NCI-H2196 (cell line): ENCODE measurements at regions not wholly inside any gene's neighbourhood (a gene's known extent, or its start where the extent isn't known, plus 50 kb on each side); places are given as distances from the start of the nearest gene placed in this dataset.
A peak's percentile ranks its signal among the peaks of the same experiment; 100 is the strongest.

Source experiments
- DNase-seq: peaks from one replicate; lab custom pipeline; 2025; ENCODE audit not compliant: unreplicated experiment; lab: John Stamatoyannopoulos, UW

DNA sequence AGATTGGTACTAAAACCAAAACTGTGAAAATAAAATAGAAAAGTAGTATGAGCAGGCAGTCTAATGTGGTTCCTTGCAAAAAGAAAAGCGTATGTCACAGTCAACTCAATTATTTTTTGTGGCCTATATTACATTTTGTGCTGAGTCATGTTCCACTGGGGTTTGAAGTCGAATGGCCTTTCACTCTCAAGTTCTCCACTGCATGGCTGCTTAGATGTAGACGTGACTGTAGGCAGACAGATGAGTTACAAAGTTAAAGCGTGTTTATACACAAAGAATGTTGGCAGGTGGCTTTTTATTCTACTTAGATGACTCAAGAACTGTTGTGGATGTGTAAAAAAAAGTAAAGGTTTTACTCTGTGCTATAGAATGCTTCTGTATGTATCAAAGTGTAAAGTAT, 133.9 kb downstream of the SLITRK6 start:
- peak; percentile 30 for DNase-seq

DNA sequence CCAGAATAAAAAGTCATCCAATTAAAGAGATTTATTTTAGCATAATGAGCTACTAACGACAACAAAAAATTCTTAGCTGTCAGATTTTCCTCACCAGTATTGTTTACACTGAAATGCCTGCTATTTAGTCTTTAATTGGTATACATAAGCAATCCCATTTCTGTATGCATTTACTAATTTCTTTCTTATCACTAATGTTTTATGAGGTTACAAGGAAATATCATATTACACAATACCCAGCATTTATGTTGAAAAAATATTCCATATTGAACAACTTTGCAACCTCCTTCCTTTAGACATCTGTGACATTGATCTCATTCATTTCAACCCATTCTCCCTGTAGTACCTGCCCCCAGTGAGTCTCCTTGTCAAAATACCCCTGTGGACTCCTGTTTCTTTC, 135.4 kb downstream of the SLITRK6 start:
- no peak for DNase-seq

DNA sequence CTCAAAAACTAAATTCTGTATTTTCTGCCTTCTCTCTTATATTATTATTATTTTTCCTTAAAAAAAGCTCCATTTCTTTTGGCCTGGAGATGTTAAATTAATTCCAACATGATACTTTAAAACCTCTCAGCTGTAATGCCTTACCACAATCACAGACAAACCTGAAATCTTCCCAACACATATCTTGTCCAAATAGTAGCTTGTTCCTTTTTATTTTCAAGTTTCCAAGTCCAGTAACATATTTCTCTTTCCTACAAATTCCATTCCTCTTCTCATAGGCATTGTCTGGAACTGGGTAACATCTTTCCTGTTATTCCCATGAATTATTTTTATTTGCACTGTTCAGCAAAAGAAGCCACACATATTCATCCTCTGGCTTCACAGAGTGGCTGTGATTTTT, 137.0 kb downstream of the SLITRK6 start:
- DNase-seq: no peak

DNA sequence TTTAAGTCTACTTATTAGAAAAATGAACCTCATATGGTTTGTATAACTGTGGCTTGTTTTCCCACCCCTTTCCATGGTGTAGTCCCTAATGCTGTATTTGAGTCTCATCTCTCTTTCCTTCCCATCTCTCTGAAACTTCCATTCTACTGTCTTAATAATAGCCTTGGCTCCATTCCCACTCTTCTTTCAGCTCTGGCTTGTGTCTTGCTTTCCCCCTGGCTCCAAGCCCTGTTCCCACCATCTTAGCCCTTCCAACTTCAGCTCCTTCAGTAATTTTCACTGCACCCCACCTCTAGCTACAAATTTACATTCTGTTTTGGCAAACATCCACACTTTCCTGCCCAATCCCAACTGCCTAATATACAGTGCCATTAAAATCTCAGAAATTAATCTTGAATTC, 137.5 kb downstream of the SLITRK6 start:
- DNase-seq: no peak

DNA sequence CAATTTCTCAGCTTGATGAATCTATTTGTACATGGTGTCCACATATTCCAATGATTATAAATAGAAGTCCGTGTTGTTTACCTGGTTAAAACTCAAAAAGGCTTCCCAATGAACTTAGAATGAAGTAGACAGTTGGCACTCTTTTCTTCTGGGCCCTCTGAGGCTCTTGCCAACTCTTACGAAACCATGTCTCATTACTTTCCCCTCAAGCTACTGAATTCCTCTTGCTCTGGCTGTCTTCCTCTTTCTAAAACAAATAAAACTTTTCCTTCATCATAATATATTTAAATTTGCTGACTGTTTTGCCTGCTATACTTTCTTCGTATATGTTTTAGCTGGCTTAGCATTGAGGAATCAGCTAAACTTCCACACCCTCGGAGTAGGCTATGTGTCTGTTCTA, 139.7 kb downstream of the SLITRK6 start:
- no peak for DNase-seq

DNA sequence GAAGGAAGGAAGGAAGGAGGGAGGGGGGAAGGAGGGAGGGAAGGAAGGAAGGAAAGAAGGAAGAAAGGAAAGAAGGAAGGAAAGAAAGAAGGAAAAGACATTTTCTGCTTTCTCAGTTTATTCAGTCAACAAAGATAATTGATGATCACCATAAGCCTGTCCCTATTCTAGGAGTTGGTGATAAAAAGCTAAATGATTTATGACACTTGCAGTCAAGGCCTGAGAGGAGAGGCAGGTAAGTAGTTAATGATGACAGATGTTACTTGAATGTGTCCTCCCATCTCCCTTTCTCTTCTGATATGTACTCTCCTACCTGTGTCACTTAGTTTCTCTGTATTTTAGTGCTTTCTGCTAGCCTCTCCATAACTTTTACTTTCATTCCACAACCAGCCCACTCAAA, 141.3 kb downstream of the SLITRK6 start:
- no peak for DNase-seq

DNA sequence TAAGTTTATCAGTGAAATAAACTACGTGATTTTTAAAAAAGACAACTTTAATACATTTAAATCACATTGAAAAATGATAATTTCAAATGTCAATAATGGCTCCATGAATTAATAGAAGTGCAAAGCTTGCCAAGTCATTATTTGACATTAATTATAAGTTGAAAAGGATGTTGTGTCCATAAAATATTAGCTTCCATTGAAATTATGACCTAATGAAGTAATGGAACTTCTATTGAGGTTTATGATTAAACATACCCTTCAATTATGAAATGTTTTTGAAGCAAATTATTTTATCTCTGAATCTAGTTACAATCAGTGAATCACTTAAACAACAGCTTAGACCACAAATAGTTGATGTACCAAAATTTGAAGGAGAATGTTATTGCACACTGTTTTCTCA, 144.2 kb downstream of the SLITRK6 start:
- no peak for DNase-seq

DNA sequence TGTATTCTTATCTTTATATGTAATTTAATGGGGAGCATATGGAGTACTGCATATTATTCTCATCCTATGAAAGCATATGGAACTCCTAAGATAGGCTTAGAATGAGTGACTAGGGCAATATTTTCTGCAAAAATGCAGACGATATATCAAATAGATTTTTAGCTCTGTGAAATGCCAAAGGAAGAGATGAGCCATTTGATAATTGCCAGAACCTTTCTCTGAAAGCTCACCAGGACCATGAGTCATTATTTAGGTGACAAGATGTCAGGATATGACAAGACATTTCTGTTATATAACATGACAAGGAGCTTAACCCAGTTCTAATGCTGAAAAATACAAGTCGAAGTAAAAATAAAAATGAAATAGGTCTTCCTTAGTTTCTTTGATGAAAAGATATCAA, 145.0 kb downstream of the SLITRK6 start:
- no peak for DNase-seq

DNA sequence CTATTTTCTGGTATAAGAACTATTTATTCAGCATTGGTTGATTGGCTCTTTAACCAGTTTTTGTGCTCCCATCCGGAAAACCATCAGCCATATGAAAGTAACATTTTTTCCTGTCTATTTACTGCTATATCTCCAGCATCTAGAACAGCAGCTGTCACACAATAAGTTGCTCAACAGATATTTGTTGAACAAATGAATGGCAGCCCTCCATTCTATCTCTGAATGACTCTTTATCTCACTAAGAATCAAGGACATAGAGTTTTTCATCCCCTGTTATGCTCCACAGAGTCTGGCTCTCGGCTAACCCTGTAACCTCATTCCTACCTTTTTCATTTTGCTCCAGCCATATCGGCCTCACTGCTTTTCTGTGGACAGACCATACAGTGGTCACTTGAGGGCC, 145.5 kb downstream of the SLITRK6 start:
- DNase-seq: no peak

DNA sequence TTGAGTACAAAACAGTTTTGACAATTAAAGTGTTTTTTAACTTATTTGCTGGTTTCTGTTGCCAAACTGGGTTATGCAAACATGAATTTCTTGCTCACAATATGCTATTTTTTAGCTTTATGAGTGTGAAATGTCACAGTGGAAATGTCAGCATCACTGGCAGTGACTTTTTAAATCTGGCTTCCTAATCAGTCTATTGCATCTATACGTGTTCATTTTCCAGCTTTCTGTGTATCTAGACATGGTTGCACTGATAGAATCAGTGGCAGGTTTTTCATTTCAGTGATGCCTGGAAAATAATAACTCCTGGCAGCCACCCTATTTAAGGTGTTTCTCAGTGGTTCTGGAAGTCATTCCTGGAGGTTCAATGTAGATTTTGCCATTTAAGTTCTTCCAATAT, 146.7 kb downstream of the SLITRK6 start:
- no peak for DNase-seq

DNA sequence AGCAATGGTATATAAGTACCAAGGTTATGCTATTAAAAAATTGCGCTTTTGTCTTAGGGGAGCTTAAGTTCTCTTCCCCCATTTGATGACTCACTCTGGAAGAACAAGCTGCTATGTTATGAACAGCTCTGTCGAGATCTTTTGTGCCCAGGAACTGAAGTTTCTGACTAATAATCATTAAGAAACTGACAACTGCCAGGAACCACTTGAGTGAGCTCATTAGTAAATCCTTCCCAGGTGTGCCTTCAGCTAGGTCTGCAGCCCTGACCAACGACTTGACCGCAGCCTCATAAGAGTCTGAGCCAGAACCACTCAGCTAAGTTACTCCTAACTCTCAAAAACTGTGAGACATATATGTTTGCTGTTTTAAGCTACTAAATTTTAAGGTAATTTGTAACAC, 147.8 kb downstream of the SLITRK6 start:
- no peak for DNase-seq

DNA sequence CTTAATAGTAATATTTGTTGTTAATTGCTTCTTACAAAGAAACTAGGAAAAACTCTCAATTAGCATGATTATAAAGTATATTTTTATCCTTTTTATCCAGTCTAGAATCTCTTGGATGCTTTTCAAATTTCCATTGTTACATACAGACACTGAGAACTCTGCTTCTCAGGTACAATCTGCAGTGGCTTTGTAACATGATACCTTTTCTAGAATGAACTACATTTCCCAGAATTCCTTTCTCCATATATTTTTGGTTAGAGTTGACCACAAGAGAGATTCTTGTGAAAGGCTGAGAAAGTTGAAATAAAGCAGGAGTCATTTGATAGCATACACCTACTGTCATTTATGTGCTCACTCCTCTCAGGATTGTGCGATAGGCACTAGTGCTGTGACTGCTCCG, 148.6 kb downstream of the SLITRK6 start:
- DNase-seq: no peak

DNA sequence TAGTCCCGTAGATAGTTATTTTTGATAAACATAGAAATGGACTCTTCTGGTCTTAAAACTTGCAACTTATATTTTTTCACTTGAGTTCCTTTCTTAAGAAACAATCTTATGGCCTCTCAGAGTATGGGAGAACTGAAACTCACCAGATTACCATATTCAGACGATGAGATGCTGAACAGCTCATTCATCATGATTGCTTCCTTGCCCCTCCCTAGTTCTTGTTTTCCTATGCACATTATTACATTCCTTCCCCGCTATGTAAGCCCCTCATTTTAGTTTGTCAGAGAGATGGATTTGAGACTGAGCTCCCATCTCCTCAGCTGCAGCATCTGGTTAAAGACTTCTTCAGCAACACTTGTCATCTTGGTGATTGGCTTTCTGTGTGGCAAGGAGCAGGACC, 158.5 kb downstream of the SLITRK6 start:
- DNase-seq: no peak

DNA sequence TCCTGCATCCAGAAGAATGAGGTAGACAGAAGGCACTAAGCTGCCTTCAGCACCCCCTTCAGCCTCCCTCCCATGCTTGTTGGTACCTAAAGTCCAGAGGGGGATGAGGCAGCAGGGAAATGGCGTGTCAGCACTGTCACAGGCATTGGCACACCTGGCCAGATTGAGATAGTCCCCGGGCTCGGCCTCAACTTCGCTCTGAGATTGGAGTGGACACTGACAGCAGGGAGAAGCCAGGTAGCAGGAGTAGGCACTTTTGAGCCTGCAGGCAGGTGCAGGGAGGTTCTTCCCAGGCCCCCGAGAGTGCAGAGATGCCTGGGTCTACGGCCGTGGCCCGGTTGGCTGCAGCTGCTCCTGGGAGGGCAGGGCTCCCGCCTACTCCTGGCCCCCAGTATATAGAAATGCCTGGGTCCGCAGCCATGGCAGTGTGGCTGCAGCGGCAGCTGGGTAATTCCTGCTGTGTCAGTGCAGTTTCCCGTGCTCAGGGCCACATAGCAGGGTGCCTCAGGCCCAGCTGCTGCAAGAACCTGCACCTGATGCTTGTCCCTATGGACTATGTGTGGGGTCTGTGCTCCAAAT, 160.3 kb downstream of the SLITRK6 start:
- no peak for DNase-seq

DNA sequence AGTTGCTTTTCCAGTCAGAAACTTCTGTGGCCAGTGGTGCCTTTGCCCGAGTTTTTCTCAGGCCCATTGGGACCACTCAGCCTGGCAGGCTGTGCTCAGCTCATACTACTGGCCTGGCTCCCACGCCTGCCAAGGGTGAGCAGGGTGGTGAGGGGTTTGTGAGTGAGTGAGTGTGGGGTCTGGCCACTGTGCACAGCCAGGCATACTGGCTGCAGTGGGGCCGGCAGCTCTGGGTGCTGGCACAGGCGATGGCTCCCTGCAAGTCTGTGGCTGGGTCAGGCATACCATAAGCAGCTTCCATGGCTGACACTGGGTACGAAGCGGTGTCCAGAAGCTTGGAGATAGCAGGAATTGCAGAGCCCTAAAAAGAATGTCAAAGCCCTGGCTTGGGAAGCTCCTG, 161.0 kb downstream of the SLITRK6 start:
- DNase-seq: no peak

DNA sequence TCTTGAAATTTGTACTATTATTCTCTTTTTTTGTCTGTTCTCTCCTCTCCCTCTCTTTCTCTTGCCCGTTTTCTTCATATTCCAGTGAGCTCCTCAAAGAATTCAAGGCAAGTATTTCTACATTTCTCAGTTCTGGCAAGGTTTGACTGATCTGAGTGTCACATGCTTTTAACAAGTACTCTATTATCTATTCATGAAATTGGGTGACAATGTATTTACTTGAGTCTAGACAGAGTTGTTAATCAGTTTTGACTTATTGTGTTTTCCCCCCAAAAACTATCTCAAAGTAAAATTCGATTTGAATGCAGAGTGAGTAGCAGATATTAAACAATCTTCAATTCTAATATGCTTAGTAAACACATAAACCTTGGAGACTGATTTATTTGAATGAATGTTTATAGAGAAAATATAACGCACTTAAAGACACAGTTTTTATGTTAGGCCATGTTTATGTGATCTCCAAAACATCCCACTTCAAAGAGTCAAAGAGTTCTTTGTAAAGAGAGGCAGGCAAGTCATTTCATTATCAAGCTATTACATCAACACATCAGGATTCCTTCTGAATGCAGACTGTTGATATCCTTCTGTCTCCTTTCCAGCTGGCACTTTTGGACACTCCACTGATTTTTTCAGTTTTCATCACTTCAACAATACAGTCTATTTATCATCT, 166.6 kb downstream of the SLITRK6 start:
- no peak for DNase-seq

DNA sequence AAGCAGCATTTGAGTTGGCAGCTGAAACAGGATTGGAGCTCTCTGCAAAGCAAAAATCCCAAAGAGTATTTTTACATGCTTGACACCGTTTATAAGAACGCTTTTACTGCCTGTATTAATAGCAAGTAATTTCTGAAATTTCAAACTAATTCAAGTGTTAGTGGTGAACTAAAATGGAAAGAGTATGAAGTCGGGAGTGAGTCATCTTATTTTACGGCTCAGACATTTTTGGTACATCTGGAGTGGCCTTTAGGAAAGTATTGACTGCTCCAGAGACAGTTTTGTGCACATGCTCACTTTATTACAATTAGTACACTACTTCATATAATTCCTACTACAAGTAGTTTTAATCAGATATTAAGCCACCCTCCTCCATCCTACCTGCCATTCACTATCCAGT, 167.4 kb downstream of the SLITRK6 start:
- DNase-seq: no peak

DNA sequence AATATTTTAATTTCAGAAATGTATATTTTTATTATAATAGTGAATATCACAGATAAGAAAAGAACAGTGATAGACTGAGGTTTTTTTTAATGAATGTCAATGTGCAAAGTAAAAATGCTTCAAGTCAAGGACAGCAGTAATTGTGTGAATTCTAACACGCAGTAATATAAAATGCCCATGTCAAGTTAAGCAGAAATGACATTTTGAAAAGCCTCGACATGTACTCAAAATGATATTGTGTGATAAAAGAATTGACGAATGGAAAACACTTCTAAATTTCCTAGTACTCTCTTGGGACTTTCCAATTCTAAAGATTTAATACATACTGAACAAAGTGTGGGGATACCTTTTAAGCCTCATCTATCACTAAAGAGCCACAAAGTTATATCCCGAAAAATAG, 172.6 kb downstream of the SLITRK6 start:
- DNase-seq: no peak

DNA sequence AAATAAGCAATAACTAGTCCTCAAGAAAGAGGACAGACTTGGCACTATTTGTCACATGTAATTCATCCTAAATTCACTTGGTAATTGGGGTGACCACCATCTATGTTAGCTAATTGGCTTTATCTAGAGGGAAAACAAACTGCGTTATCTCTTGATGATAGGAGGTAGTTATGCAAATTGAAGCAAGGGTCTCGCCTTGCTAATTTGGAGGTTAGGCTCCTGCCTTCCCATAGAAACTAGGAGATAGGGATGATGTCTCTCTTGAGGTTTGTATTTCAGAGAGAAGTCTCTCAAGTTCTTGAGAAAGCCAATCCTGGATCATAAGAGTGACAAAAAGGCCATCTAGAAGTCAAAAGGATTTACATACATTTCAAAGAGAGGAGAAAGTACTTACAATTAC, 179.9 kb downstream of the SLITRK6 start:
- no peak for DNase-seq

DNA sequence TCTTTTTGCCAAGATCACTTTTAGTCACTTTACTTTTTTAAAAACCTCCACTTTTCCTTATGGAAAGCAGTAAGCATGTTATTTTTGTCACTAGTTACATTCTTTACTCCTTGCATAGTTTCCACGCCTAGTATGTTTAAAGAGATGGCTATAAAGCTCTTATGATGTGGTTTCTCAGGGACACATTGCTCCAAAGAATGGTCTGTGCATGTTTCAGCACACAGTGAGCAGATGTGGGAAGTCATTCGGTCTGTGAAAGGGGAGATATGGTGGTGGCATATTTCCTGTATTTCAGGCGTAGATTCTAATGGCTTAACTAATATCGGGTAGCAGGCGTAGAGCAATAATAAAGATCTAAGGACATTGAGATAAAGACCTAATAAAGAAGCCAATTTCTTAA, 180.7 kb downstream of the SLITRK6 start:
- no peak for DNase-seq

DNA sequence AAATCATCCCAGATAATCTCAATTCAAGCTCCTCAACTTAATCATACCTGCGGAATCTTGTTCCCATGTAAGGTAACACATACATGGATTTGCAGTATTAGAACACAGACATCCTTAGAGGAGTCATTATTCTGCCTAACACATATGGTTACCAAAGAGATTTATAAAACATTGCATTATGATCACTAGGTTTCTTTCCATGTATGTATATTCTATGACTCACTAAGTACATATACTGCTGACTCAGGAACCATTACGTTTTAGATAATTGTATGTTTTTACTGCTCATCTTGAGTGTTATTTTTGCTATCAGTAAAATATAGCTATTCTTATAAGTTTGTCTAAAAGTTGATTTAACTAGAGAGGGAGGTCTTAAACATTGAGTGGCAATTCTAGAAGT, 182.9 kb downstream of the SLITRK6 start:
- DNase-seq: no peak

DNA sequence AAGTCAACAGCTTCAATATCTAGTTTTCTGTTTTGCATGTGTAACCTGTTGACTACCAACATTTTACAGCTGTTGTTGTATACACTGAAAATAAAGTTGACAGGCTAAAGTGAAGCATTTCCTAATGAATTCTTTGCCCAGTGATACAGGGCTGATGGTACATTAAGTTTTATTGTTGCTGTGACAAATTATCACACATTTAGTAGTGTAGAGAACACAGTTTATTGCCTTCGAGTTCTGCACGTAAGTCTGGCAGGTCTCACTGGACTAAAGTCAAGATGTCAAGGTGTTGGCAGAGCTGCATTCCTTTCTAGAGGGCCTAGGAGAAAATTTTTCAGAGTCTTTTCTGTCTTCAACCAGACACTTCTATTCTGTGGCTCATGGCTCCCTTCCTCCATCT, 184.2 kb downstream of the SLITRK6 start:
- no peak for DNase-seq

DNA sequence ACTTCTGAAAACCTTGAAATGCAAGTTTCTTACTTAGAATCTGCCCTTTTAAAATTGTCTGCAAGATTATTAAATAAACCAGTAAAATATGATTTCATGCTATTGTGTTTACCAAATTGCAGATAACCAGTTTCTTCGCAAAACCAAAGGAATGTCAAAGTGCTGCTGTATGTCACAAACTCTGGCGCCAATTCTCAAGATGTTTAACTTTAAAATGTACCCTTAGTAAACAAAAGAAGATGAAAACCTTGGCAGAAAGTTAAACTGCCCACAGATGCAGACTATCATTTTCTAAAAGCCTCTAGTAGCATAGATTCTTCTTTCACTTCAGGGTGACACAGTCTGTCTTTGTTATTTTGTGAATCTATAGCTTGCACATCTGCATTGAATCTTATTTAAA, 189.2 kb downstream of the SLITRK6 start:
- DNase-seq: no peak
